ENCODE measurements at regions not wholly inside any gene's neighbourhood (a gene's known extent, or its start where the extent isn't known, plus 50 kb on each side); places are given as distances from the start of the nearest gene placed in this dataset.
A peak's percentile ranks its signal among the peaks of the same experiment; 100 is the strongest.

GRCh38 chr5:18072600-18072999, 438.3 kb downstream of the TAF11L14 start:
- no peak overlapping the region for H4K8ac ChIP-seq (ENCODE audit: low read depth, low read length)
- H4K91ac ChIP-seq (ENCODE audit: low read depth, low read length) = no peak overlapping the region
- no peak overlapping the region for H2AK5ac ChIP-seq (ENCODE audit: low read length)
- no peak overlapping the region for H3K4me2 ChIP-seq (ENCODE audit: low read length)
- DNase-seq = no peak
- no peak overlapping the region for H3K27ac ChIP-seq (ENCODE audit: low read depth, low read length)
- no peaks in the 10 kb centered on the region for H3K27me3 ChIP-seq (ENCODE audit: insufficient read depth, low read length)
- no peak overlapping the region for H2BK12ac ChIP-seq (ENCODE audit: low read length)
- no peak overlapping the region for H3K4ac ChIP-seq (ENCODE audit: low read depth, low read length)
- no peak overlapping the region for H3K9ac ChIP-seq (ENCODE audit: low read length)
- no peaks in the 10 kb centered on the region for H3K4me1 ChIP-seq (ENCODE audit: control insufficient read depth in 1 of 2, insufficient read depth in 2 of 2, low read length in 2 of 2)
- no peak overlapping the region for H4K12ac ChIP-seq (ENCODE audit: low read depth, low read length)
- no peaks in the 10 kb centered on the region for H3K79me1 ChIP-seq (ENCODE audit: low read length)
- H2BK5ac ChIP-seq (ENCODE audit: low read depth, low read length, poor library complexity) = no peak overlapping the region
- H3K9me3 ChIP-seq (ENCODE audit: insufficient read depth, low read depth, low read length) = no peaks in the 10 kb centered on the region
- no peak overlapping the region for H3K23ac ChIP-seq (ENCODE audit: low read length)
- no peak overlapping the region for H2AFZ ChIP-seq (ENCODE audit: insufficient read depth, low read length, poor library complexity)
- no peak overlapping the region for H2BK120ac ChIP-seq (ENCODE audit: insufficient read depth, low read length, poor library complexity)
- H3K4me3 ChIP-seq (ENCODE audit: low read depth, low read length) = no peak overlapping the region
- no peak overlapping the region for H3K18ac ChIP-seq (ENCODE audit: low read length)
- H3K14ac ChIP-seq (ENCODE audit: low read length) = no peak overlapping the region
- no CpG with 5 or more reads among the region's 2 CpGs for WGBS (ENCODE audit: extremely low coverage, insufficient coverage, insufficient read length)
- no peaks in the 10 kb centered on the region for H3K36me3 ChIP-seq (ENCODE audit: control insufficient read depth in 1 of 2, insufficient read depth in 2 of 2, low read length in 2 of 2)
- H3K79me2 ChIP-seq (ENCODE audit: control insufficient read depth, insufficient read depth, low read length, poor library complexity) = no peaks in the 10 kb centered on the region

GRCh38 chr5:18074961-18075360, 440.7 kb downstream of the TAF11L14 start:
- Histone ChIP-seq H3K27ac (ENCODE audit: low read depth, low read length) (no peak overlapping the region), H2AFZ (ENCODE audit: insufficient read depth, low read length, poor library complexity) (no peak overlapping the region), H2BK12ac (ENCODE audit: low read length) (no peak overlapping the region), H3K27me3 (ENCODE audit: insufficient read depth, low read length) (no peaks in the 10 kb centered on the region), H3K9me3 (ENCODE audit: insufficient read depth, low read depth, low read length) (peaks cover 2% of the 10 kb centered on the region), H3K4me3 (ENCODE audit: low read depth, low read length) (no peak overlapping the region), H3K36me3 (ENCODE audit: control insufficient read depth in 1 of 2, insufficient read depth in 2 of 2, low read length in 2 of 2) (no peaks in the 10 kb centered on the region), H3K79me1 (ENCODE audit: low read length) (no peaks in the 10 kb centered on the region), H2BK5ac (ENCODE audit: low read depth, low read length, poor library complexity) (no peak overlapping the region), H3K79me2 (ENCODE audit: control insufficient read depth, insufficient read depth, low read length, poor library complexity) (no peaks in the 10 kb centered on the region), H3K9ac (ENCODE audit: low read length) (no peak overlapping the region), H4K91ac (ENCODE audit: low read depth, low read length) (no peak overlapping the region), H3K14ac (ENCODE audit: low read length) (no peak overlapping the region), H3K4ac (ENCODE audit: low read depth, low read length) (no peak overlapping the region), H4K12ac (ENCODE audit: low read depth, low read length) (no peak overlapping the region), H4K8ac (ENCODE audit: low read depth, low read length) (no peak overlapping the region), H2AK5ac (ENCODE audit: low read length) (no peak overlapping the region), H2BK120ac (ENCODE audit: insufficient read depth, low read length, poor library complexity) (no peak overlapping the region), H3K18ac (ENCODE audit: low read length) (no peak overlapping the region), H3K23ac (ENCODE audit: low read length) (no peak overlapping the region), H3K4me2 (ENCODE audit: low read length) (no peak overlapping the region), H3K4me1 (ENCODE audit: control insufficient read depth in 1 of 2, insufficient read depth in 2 of 2, low read length in 2 of 2) (no peaks in the 10 kb centered on the region)
- no CpG with 5 or more reads among the region's 3 CpGs for WGBS (ENCODE audit: extremely low coverage, insufficient coverage, insufficient read length)
- no peak for DNase-seq

DNA sequence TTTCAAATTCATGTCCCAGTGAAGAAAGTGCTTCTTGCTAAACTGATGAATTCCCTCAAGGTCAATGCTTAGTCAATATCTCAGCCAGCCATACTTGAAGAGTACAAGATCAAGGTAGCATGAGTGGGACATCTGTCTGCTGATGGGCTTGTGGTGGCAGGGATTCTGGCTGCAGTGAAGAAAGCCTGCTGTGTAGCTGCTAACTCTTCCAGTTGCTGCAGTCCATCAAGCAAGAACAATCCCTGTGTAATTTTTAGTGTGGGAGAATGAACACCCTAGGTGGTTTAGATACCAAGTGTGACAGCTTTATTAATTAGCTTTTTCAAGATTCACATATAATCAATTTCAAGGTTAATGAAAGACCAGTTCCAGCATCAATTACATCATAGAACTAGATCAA, 443.9 kb downstream of the TAF11L14 start:
- Histone ChIP-seq H4K8ac (ENCODE audit: low read depth, low read length) (no peak overlapping the region), H3K27me3 (ENCODE audit: insufficient read depth, low read length) (no peaks in the 10 kb centered on the region), H3K18ac (ENCODE audit: low read length) (no peak overlapping the region), H2AFZ (ENCODE audit: insufficient read depth, low read length, poor library complexity) (no peak overlapping the region), H2BK12ac (ENCODE audit: low read length) (no peak overlapping the region), H3K27ac (ENCODE audit: low read depth, low read length) (no peak overlapping the region), H3K36me3 (ENCODE audit: control insufficient read depth in 1 of 2, insufficient read depth in 2 of 2, low read length in 2 of 2) (no peaks in the 10 kb centered on the region), H3K4me3 (ENCODE audit: low read depth, low read length) (no peak overlapping the region), H3K9ac (ENCODE audit: low read length) (peak overlapping the region; percentile 59), H3K79me2 (ENCODE audit: control insufficient read depth, insufficient read depth, low read length, poor library complexity) (no peaks in the 10 kb centered on the region), H2BK120ac (ENCODE audit: insufficient read depth, low read length, poor library complexity) (no peak overlapping the region), H2AK5ac (ENCODE audit: low read length) (no peak overlapping the region), H4K12ac (ENCODE audit: low read depth, low read length) (no peak overlapping the region), H3K4me2 (ENCODE audit: low read length) (no peak overlapping the region), H3K4me1 (ENCODE audit: control insufficient read depth in 1 of 2, insufficient read depth in 2 of 2, low read length in 2 of 2) (no peaks in the 10 kb centered on the region), H4K91ac (ENCODE audit: low read depth, low read length) (no peak overlapping the region), H3K4ac (ENCODE audit: low read depth, low read length) (no peak overlapping the region), H3K14ac (ENCODE audit: low read length) (no peak overlapping the region), H3K79me1 (ENCODE audit: low read length) (no peaks in the 10 kb centered on the region), H2BK5ac (ENCODE audit: low read depth, low read length, poor library complexity) (no peak overlapping the region), H3K23ac (ENCODE audit: low read length) (no peak overlapping the region), H3K9me3 (ENCODE audit: insufficient read depth, low read depth, low read length) (peaks cover 2% of the 10 kb centered on the region)
- no peak for DNase-seq

- no CpG with 5 or more reads among the region's 3 CpGs for WGBS (ENCODE audit: extremely low coverage, insufficient coverage, insufficient read length)
- H4K91ac ChIP-seq (ENCODE audit: low read depth, low read length) = no peak overlapping the region
These were observed 445.6 kb downstream of the TAF11L14 start for GRCh38 chr5:18079831-18080230.

More at GRCh38 chr5:18079831-18080230, 445.6 kb downstream of the TAF11L14 start:
- Histone ChIP-seq H3K79me1 (ENCODE audit: low read length) (no peaks in the 10 kb centered on the region), H4K12ac (ENCODE audit: low read depth, low read length) (no peak overlapping the region), H2AK5ac (ENCODE audit: low read length) (no peak overlapping the region), H2BK12ac (ENCODE audit: low read length) (no peak overlapping the region), H3K9me3 (ENCODE audit: insufficient read depth, low read depth, low read length) (peaks cover 2% of the 10 kb centered on the region), H3K4me2 (ENCODE audit: low read length) (no peak overlapping the region), H3K4ac (ENCODE audit: low read depth, low read length) (no peak overlapping the region), H3K14ac (ENCODE audit: low read length) (no peak overlapping the region), H2BK120ac (ENCODE audit: insufficient read depth, low read length, poor library complexity) (no peak overlapping the region), H3K23ac (ENCODE audit: low read length) (no peak overlapping the region), H2BK5ac (ENCODE audit: low read depth, low read length, poor library complexity) (no peak overlapping the region), H2AFZ (ENCODE audit: insufficient read depth, low read length, poor library complexity) (no peak overlapping the region), H3K4me1 (ENCODE audit: control insufficient read depth in 1 of 2, insufficient read depth in 2 of 2, low read length in 2 of 2) (no peaks in the 10 kb centered on the region), H3K36me3 (ENCODE audit: control insufficient read depth in 1 of 2, insufficient read depth in 2 of 2, low read length in 2 of 2) (no peaks in the 10 kb centered on the region), H3K4me3 (ENCODE audit: low read depth, low read length) (no peak overlapping the region), H4K8ac (ENCODE audit: low read depth, low read length) (no peak overlapping the region), H3K9ac (ENCODE audit: low read length) (no peak overlapping the region), H3K18ac (ENCODE audit: low read length) (no peak overlapping the region), H3K27ac (ENCODE audit: low read depth, low read length) (no peak overlapping the region), H3K27me3 (ENCODE audit: insufficient read depth, low read length) (no peaks in the 10 kb centered on the region), H3K79me2 (ENCODE audit: control insufficient read depth, insufficient read depth, low read length, poor library complexity) (no peaks in the 10 kb centered on the region)
- DNase-seq = no peak

All from trophoblast cell (in vitro differentiated cells and primary cell).